ENCODE measurements at regions not wholly inside any gene's neighbourhood (a gene's known extent, or its start where the extent isn't known, plus 50 kb on each side); places are given as distances from the start of the nearest gene placed in this dataset.
"Not testable (repeated sequence)": the region's sequence is repeated elsewhere in the genome, so short reads cannot be mapped to it uniquely, and the experiment has no call there.

GRCh38 chr1:121443001-121443540 lies 258.3 kb downstream of the SRGAP2C start:
- peaks cover 3% of the 10 kb centered on the region for H3K36me3 Mint-ChIP-seq
- no peaks in the 10 kb centered on the region for H3K27me3 Mint-ChIP-seq
- H3K4me3 Mint-ChIP-seq: no peak overlapping the region
- peaks cover 2 to 5% (median 4%) of the 10 kb centered on the region in 3 donors for H3K9me3 Mint-ChIP-seq
- no peak overlapping the region for H3K27ac Mint-ChIP-seq
- peaks cover 0 to 1% (median 0%) of the 10 kb centered on the region in 3 donors for H3K4me1 Mint-ChIP-seq

- Mint-ChIP-seq H3K27me3 (no peaks in the 10 kb centered on the region), H3K9me3 (peaks cover 2 to 5% (median 4%) of the 10 kb centered on the region in 3 donors), H3K27ac (no peak overlapping the region), H3K4me3 (no peak overlapping the region), H3K36me3 (peaks cover 2% of the 10 kb centered on the region), H3K4me1 (peaks cover 0 to 1% (median 0%) of the 10 kb centered on the region in 3 donors)
Observed at GRCh38 chr1:121444096-121444495, 259.3 kb downstream of the SRGAP2C start.

- Mint-ChIP-seq H3K9me3 (peaks cover 1 to 3% (median 2%) of the 10 kb centered on the region in 3 donors), H3K36me3 (peaks cover under 1% of the 10 kb centered on the region), H3K4me3 (no peak overlapping the region), H3K27me3 (no peaks in the 10 kb centered on the region), H3K4me1 (peaks cover 0 to 1% (median 0%) of the 10 kb centered on the region in 3 donors), H3K27ac (no peak overlapping the region)
Observed at GRCh38 chr1:121445679-121446078, 260.9 kb downstream of the SRGAP2C start.

GRCh38 chr1:121447280-121447923 lies 262.6 kb downstream of the SRGAP2C start:
- not testable (repeated sequence) for H3K9me3 Mint-ChIP-seq, H3K27me3 Mint-ChIP-seq, H3K36me3 Mint-ChIP-seq, H3K4me1 Mint-ChIP-seq, H3K4me3 Mint-ChIP-seq, H3K27ac Mint-ChIP-seq

GRCh38 chr1:121448064-121448463 lies 263.3 kb downstream of the SRGAP2C start:
- H3K4me3 Mint-ChIP-seq, H3K27ac Mint-ChIP-seq, H3K9me3 Mint-ChIP-seq, H3K36me3 Mint-ChIP-seq, H3K27me3 Mint-ChIP-seq, H3K4me1 Mint-ChIP-seq: not testable (repeated sequence)

GRCh38 chr1:121448851-121449250 lies 264.1 kb downstream of the SRGAP2C start:
- peaks cover 0 to 1% (median 0%) of the 10 kb centered on the region in 3 donors for H3K4me1 Mint-ChIP-seq
- peaks cover 0 to 2% (median 0%) of the 10 kb centered on the region in 3 donors for H3K9me3 Mint-ChIP-seq
- H3K27ac Mint-ChIP-seq: no peak overlapping the region
- H3K36me3 Mint-ChIP-seq: no peaks in the 10 kb centered on the region
- H3K4me3 Mint-ChIP-seq: no peak overlapping the region
- peaks cover 2% of the 10 kb centered on the region for H3K27me3 Mint-ChIP-seq

GRCh38 chr1:121452484-121452883 lies 267.7 kb downstream of the SRGAP2C start:
- no peak overlapping the region for H3K27ac Mint-ChIP-seq
- peaks cover 0 to 1% (median 0%) of the 10 kb centered on the region in 3 donors for H3K4me1 Mint-ChIP-seq
- H3K27me3 Mint-ChIP-seq: peaks cover 5% of the 10 kb centered on the region
- no peaks in the 10 kb centered on the region for H3K36me3 Mint-ChIP-seq
- peaks cover 0 to 2% (median 0%) of the 10 kb centered on the region in 3 donors for H3K9me3 Mint-ChIP-seq
- H3K4me3 Mint-ChIP-seq: no peak overlapping the region

- Mint-ChIP-seq H3K27ac (peak overlapping the region; percentile 0 to 73 (median 53)), H3K36me3 (no peaks in the 10 kb centered on the region), H3K4me1 (peaks cover 6 to 8% (median 7%) of the 10 kb centered on the region in 3 donors), H3K9me3 (peaks cover 0 to 4% (median 0%) of the 10 kb centered on the region in 3 donors), H3K4me3 (peak overlapping the region in 3 of 4 donors; percentile 12 to 86 (median 71)), H3K27me3 (peaks cover 3% of the 10 kb centered on the region)
Observed at GRCh38 chr1:121458291-121459048, 273.7 kb downstream of the SRGAP2C start.

GRCh38 chr1:121459235-121459634 lies 274.5 kb downstream of the SRGAP2C start:
- H3K4me3 Mint-ChIP-seq: no peak overlapping the region
- H3K9me3 Mint-ChIP-seq: peaks cover 0 to 4% (median 0%) of the 10 kb centered on the region in 3 donors
- H3K27me3 Mint-ChIP-seq: peaks cover 3% of the 10 kb centered on the region
- no peak overlapping the region for H3K27ac Mint-ChIP-seq
- H3K36me3 Mint-ChIP-seq: no peaks in the 10 kb centered on the region
- peaks cover 6 to 8% (median 7%) of the 10 kb centered on the region in 3 donors for H3K4me1 Mint-ChIP-seq

GRCh38 chr1:121469395-121469794 lies 284.6 kb downstream of the SRGAP2C start:
- not testable (repeated sequence) for H3K4me1 Mint-ChIP-seq, H3K9me3 Mint-ChIP-seq, H3K4me3 Mint-ChIP-seq

GRCh38 chr1:121470401-121470800 lies 285.6 kb downstream of the SRGAP2C start:
- not testable (repeated sequence) for H3K9me3 Mint-ChIP-seq, H3K4me3 Mint-ChIP-seq, H3K27me3 Mint-ChIP-seq, H3K36me3 Mint-ChIP-seq, H3K4me1 Mint-ChIP-seq, H3K27ac Mint-ChIP-seq

More at GRCh38 chr1:121469395-121469794, 284.6 kb downstream of the SRGAP2C start:
- not testable (repeated sequence) for H3K27me3 Mint-ChIP-seq, H3K27ac Mint-ChIP-seq, H3K36me3 Mint-ChIP-seq

GRCh38 chr1:121471523-121471922 lies 286.7 kb downstream of the SRGAP2C start:
- Mint-ChIP-seq H3K9me3 (peaks cover 0 to 4% (median 0%) of the 10 kb centered on the region in 3 donors), H3K27ac (no peak overlapping the region), H3K27me3 (peaks cover 1% of the 10 kb centered on the region), H3K4me3 (no peak overlapping the region), H3K36me3 (no peaks in the 10 kb centered on the region), H3K4me1 (peaks cover 1 to 5% (median 5%) of the 10 kb centered on the region in 3 donors)

GRCh38 chr1:121472017-121472416 lies 287.2 kb downstream of the SRGAP2C start:
- Mint-ChIP-seq H3K9me3 (peaks cover 0 to 4% (median 0%) of the 10 kb centered on the region in 3 donors), H3K36me3 (peaks cover 2% of the 10 kb centered on the region), H3K4me3 (peak overlapping the region in 1 of 4 donors; percentile 10), H3K27me3 (peaks cover 1% of the 10 kb centered on the region), H3K27ac (no peak overlapping the region), H3K4me1 (peaks cover 1 to 5% (median 5%) of the 10 kb centered on the region in 3 donors)

GRCh38 chr1:121483234-121483633 lies 298.5 kb downstream of the SRGAP2C start:
- Mint-ChIP-seq H3K27me3 (peaks cover 5% of the 10 kb centered on the region), H3K9me3 (peaks cover 0 to 13% (median 2%) of the 10 kb centered on the region in 3 donors), H3K36me3 (no peaks in the 10 kb centered on the region)

GRCh38 chr1:121483961-121484424 lies 299.2 kb downstream of the SRGAP2C start:
- Mint-ChIP-seq H3K27ac (no peak overlapping the region), H3K4me3 (no peak overlapping the region), H3K27me3 (peaks cover 3% of the 10 kb centered on the region), H3K36me3 (no peaks in the 10 kb centered on the region), H3K9me3 (peaks cover 0 to 13% (median 2%) of the 10 kb centered on the region in 3 donors), H3K4me1 (peaks cover 0 to 1% (median 1%) of the 10 kb centered on the region in 3 donors)

More at GRCh38 chr1:121483234-121483633, 298.5 kb downstream of the SRGAP2C start:
- no peak overlapping the region for H3K4me3 Mint-ChIP-seq
- H3K4me1 Mint-ChIP-seq: no peaks in the 10 kb centered on the region
- no peak overlapping the region for H3K27ac Mint-ChIP-seq
